HepG2 (cell line): ENCODE measurements at regions not wholly inside any gene's neighbourhood (a gene's known extent, or its start where the extent isn't known, plus 50 kb on each side); places are given as distances from the start of the nearest gene placed in this dataset.

Source experiments
- ATAC-seq: fragments of 200-7000 bp; cut with Tn5 transposase; 3 replicates; pipeline ENCODE4 v1.9.1; 2020; ENCODE audit warnings: mild to moderate bottlenecking, moderate library complexity
- BruUV-seq: library from RNA; stranded (reverse); fragments of 400-500 nt; replicated peaks from 2 replicates; lab custom pipeline; 2021; lab: Mats Ljungman, UMichigan
- CTCF ChIA-PET: fragments of 300-600 bp; formaldehyde crosslinking; extraction: SDS; loops from one replicate; lab custom pipeline; 2021; ENCODE audit warnings: low total read pairs, inconsistent platforms, low intra/inter-chr PET ratio; lab: Yijun Ruan, JAX
- POLR2A ChIA-PET: fragments of 350-600 bp; sonication (Branson Sonifier 250); formaldehyde crosslinking; loops from one replicate; lab custom pipeline; 2020; ENCODE audit warnings: antibody characterized with exemption, inconsistent platforms; lab: Yijun Ruan, JAX
- DNase-seq: peaks from one replicate; pipeline ENCODE4 v3.0.0-alpha.2; 2015; ENCODE audit warnings: low spot score
- FAIRE-seq: peaks from 3 replicates; lab custom pipeline; 2011; peaks lifted over from hg19 to GRCh38; lab: Jason Lieb, UNC
- H2AFZ ChIP-seq: one replicate; pipeline ENCODE4 v1.6.1; 2011; ENCODE audit warnings: low read length, inconsistent platforms
- H3K27ac ChIP-seq: fragments of 300-600 bp; 3 replicates; pipeline ENCODE4 v1.8.0; 2011; ENCODE audit warnings: mixed run types, mild to moderate bottlenecking, mixed read lengths, low read length, inconsistent platforms; ENCODE audit not compliant: insufficient read depth; ENCODE audit errors: extremely low read length
- H3K27me3 ChIP-seq, 2 experiments: fragments of 200-600 bp in 1 of 2; 2 replicates in 1 of 2; 3 replicates in 1 of 2; pipeline versions ENCODE4 v1.6.0 to v1.8.0; 2011; ENCODE audit warnings: low read length in 2 of 2, mild to moderate bottlenecking in 2 of 2, moderate library complexity in 2 of 2, inconsistent platforms in 1 of 2; ENCODE audit not compliant: insufficient read depth in 2 of 2, control insufficient read depth in 1 of 2
- H3K36me3 ChIP-seq, 2 experiments: fragments of 200-600 bp in 1 of 2; replicated peaks in 1 of 2; 2 replicates in 1 of 2; 3 replicates in 1 of 2; pipeline versions ENCODE4 v1.5.1 to v1.8.0; 2011; ENCODE audit warnings: low read length in 2 of 2, inconsistent platforms in 1 of 2; ENCODE audit not compliant: insufficient read depth in 2 of 2, control insufficient read depth in 1 of 2
- H3K4me1 ChIP-seq: 2 replicates; pipeline ENCODE4 v1.5.1; 2012; ENCODE audit warnings: low read length, inconsistent platforms; ENCODE audit not compliant: insufficient read depth
- H3K4me2 ChIP-seq: 2 replicates; pipeline ENCODE4 v1.6.0; 2011; ENCODE audit warnings: low read depth, low read length, inconsistent platforms
- H3K4me3 ChIP-seq, 3 experiments: fragments of 200-600 bp in 1 of 3; sonication (generic), shearing (Covaris generic) in 1 of 3; replicated peaks in 1 of 3; 2 replicates each; pipeline ENCODE4 v1.5.1; 2011 to 2016; ENCODE audit warnings: low read length in 3 of 3, inconsistent platforms in 2 of 3, low read depth in 2 of 3, mild to moderate bottlenecking in 2 of 3, control low read depth in 1 of 3, mixed read lengths in 1 of 3; ENCODE audit not compliant: insufficient read depth in 1 of 3
- H3K79me2 ChIP-seq: one replicate; pipeline ENCODE4 v1.6.1; 2011; ENCODE audit warnings: low read length, inconsistent platforms; ENCODE audit not compliant: insufficient read depth
- H3K9ac ChIP-seq: 2 replicates; pipeline ENCODE4 v1.6.0; 2011; ENCODE audit warnings: mild to moderate bottlenecking, low read depth, low read length, inconsistent platforms; ENCODE audit not compliant: insufficient read depth
- H3K9me3 ChIP-seq: 2 replicates; pipeline ENCODE4 v1.5.1; 2012; ENCODE audit warnings: mild to moderate bottlenecking, low read length
- H4K20me1 ChIP-seq: 2 replicates; pipeline ENCODE4 v1.6.0; 2011; ENCODE audit warnings: inconsistent platforms, mild to moderate bottlenecking, low read length, moderate library complexity; ENCODE audit not compliant: insufficient read depth
- CREBL2 ChIP-seq: sonication (generic); formaldehyde crosslinking; IDR thresholded peaks from 2 replicates; pipeline ENCODE4 v1.8.1; 2023; ENCODE audit warnings: missing genetic modification reagents, mild to moderate bottlenecking, borderline replicate concordance
- DMTF1 ChIP-seq: sonication (generic); formaldehyde crosslinking; IDR thresholded peaks from 2 replicates; pipeline ENCODE4 v1.4.0; 2020; ENCODE audit warnings: mild to moderate bottlenecking, missing genetic modification reagents
- GATA4 ChIP-seq: sonication (generic); IDR thresholded peaks from 2 replicates; pipeline ENCODE4 v1.6.1; 2016; ENCODE audit warnings: antibody characterized with exemption, low read depth, borderline replicate concordance
- HMGA1 ChIP-seq: sonication (generic); formaldehyde crosslinking; conservative IDR thresholded peaks from 2 replicates; pipeline ENCODE4 v1.4.0; 2020; ENCODE audit warnings: missing genetic modification reagents
- NBN ChIP-seq: fragments of 450-650 bp; conservative IDR thresholded peaks from 2 replicates; pipeline ENCODE4 v1.6.1; 2017
- PHF8 ChIP-seq: sonication (generic); formaldehyde crosslinking; IDR thresholded peaks from 2 replicates; pipeline ENCODE4 v1.5.0; 2020; ENCODE audit warnings: missing genetic modification reagents
- PPARG ChIP-seq: conservative IDR thresholded peaks from 2 replicates; pipeline ENCODE4 v1.6.1; 2016; ENCODE audit warnings: missing biosample characterization, missing genetic modification reagents
- RXRA ChIP-seq: sonication (generic); formaldehyde crosslinking; IDR thresholded peaks from 2 replicates; pipeline ENCODE4 v1.5.1; 2020; ENCODE audit warnings: missing genetic modification reagents
- SMYD3 ChIP-seq: sonication (generic); formaldehyde crosslinking; IDR thresholded peaks from 2 replicates; pipeline ENCODE4 v1.8.1; 2023; ENCODE audit warnings: mild to moderate bottlenecking, missing genetic modification reagents
- USF2 ChIP-seq, 2 experiments: sonication (generic) in 1 of 2; formaldehyde crosslinking in 1 of 2; IDR thresholded peaks; 2 replicates each; pipeline versions ENCODE4 v1.5.1 to v1.6.1; 2011 to 2020; ENCODE audit warnings: borderline replicate concordance in 1 of 2, low read depth in 1 of 2, low read length in 1 of 2, mild to moderate bottlenecking in 1 of 2, missing genetic modification reagents in 1 of 2, moderate library complexity in 1 of 2
- ZNF274 ChIP-seq: sonication (generic); formaldehyde crosslinking; IDR thresholded peaks from 2 replicates; pipeline ENCODE4 v1.5.1; 2020; ENCODE audit warnings: mild to moderate bottlenecking, missing genetic modification reagents
- ZNF414 ChIP-seq: sonication (generic); formaldehyde crosslinking; IDR thresholded peaks from 2 replicates; pipeline ENCODE4 v1.5.0; 2020; ENCODE audit warnings: missing genetic modification reagents
- ZNF44 ChIP-seq: sonication (generic); formaldehyde crosslinking; IDR thresholded peaks from 2 replicates; pipeline ENCODE4 v1.5.1; 2020; ENCODE audit warnings: mild to moderate bottlenecking, missing genetic modification reagents
- ZNF652 ChIP-seq: IDR thresholded peaks from 2 replicates; pipeline ENCODE4 v1.6.1; 2016; ENCODE audit warnings: low read depth, borderline replicate concordance
- ZNF839 ChIP-seq: sonication (generic); formaldehyde crosslinking; IDR thresholded peaks from 2 replicates; pipeline ENCODE4 v1.4.0; 2020; ENCODE audit warnings: missing genetic modification reagents, mild to moderate bottlenecking, borderline replicate concordance
- WGBS: methylation state at CpG from one replicate; pipeline ENCODE4 v1.1.6; 2017; ENCODE audit warnings: low lambda C conversion rate; 5-methylcytosine and 5-hydroxymethylcytosine counted together
- in situ Hi-C: cut with HindIII; loops from 2 replicates; pipeline ENCODE4 v1.10.0; 2017; ENCODE audit warnings: low pct_unique_long_range_greater_than_20kb; ENCODE audit not compliant: extremely low pct_ligation_motif_present
- intact Hi-C: fragments of 100-400 bp; cut with micrococcal nuclease; formaldehyde crosslinking; loops from one replicate; pipeline ENCODE4 v1.10.0; 2022; ENCODE audit not compliant: unreplicated experiment

- H4K20me1 ChIP-seq, result no peaks in the 10 kb centered on the region
- DNase-seq (no peak), FAIRE-seq (no peak), ATAC-seq (no peak)
- in situ Hi-C loops, result no loop called here
- H2AFZ ChIP-seq, result no peak overlapping the region
- no peaks in the 10 kb centered on the region for H3K4me1 ChIP-seq
- POLR2A ChIA-PET, result no interaction called here
- no peaks in the 10 kb centered on the region for H3K79me2 ChIP-seq
- H3K27me3 ChIP-seq, result no peaks in the 10 kb centered on the region
- under 1% methylated on average over 3 of the region's 3 CpGs for WGBS
- H3K9me3 ChIP-seq, result peaks cover 84% of the 10 kb centered on the region
- BruUV-seq, result no TSS peak
- TF ChIP-seq CREBL2 (CRISPR knock-in tag) (no peak), GATA4 (no peak), ZNF274 (CRISPR knock-in tag) (no peak), PHF8 (CRISPR knock-in tag) (no peak), DMTF1 (CRISPR knock-in tag) (no peak)
- TF ChIP-seq, all 625 proteins: peak for 0
- Histone ChIP-seq H3K27ac (no peak overlapping the region), H3K36me3 (no peaks in the 10 kb centered on the region), H3K9ac (no peak overlapping the region), H3K4me3 (no peak overlapping the region), H3K4me2 (no peak overlapping the region)
- CTCF ChIA-PET, result no interaction called here
- intact Hi-C loops, result no loop called here
Measured at GRCh38 chr14:27605282-27605681, 1007.4 kb upstream of the NOVA1 start.

GRCh38 chr14:27608377-27608776, 1010.5 kb upstream of the NOVA1 start:
- BruUV-seq, result no TSS peak
- no peak overlapping the region for H3K4me3 ChIP-seq
- H3K4me2 ChIP-seq, result no peak overlapping the region
- intact Hi-C loops (no loop called here), in situ Hi-C loops (no loop called here)
- FAIRE-seq (no peak), ATAC-seq (no peak), DNase-seq (no peak)
- H3K4me1 ChIP-seq, result no peaks in the 10 kb centered on the region
- no peaks in the 10 kb centered on the region for H4K20me1 ChIP-seq
- ChIA-PET POLR2A (no interaction called here), CTCF (no interaction called here)
- H3K27me3 ChIP-seq, result no peaks in the 10 kb centered on the region
- H3K9me3 ChIP-seq, result peaks cover 85% of the 10 kb centered on the region
- WGBS, result 2% methylated on average over 3 of the region's 3 CpGs
- no peak overlapping the region for H2AFZ ChIP-seq
- no peak overlapping the region for H3K27ac ChIP-seq
- no peaks in the 10 kb centered on the region for H3K36me3 ChIP-seq
- no peaks in the 10 kb centered on the region for H3K79me2 ChIP-seq
- H3K9ac ChIP-seq, result no peak overlapping the region
- TF ChIP-seq ZNF44 (CRISPR knock-in tag), result no peak
- no peak for TF ChIP-seq ZNF414
- no peak for TF ChIP-seq NBN
- TF ChIP-seq HMGA1 (CRISPR knock-in tag), result no peak
- no peak for TF ChIP-seq ZNF652 (CRISPR knock-in tag)
- no peak for TF ChIP-seq PPARG (CRISPR knock-in tag)
- TF ChIP-seq SMYD3, result no peak
- no peak for TF ChIP-seq ZNF839 (CRISPR knock-in tag)
- TF ChIP-seq RXRA, result no peak
- TF ChIP-seq USF2 (IDR thresholded peaks at IDR 0.05; ENCODE audit: low read depth, low read length), result no peak
- no peak for TF ChIP-seq USF2 (CRISPR knock-in tag; IDR thresholded peaks at IDR 0.05; ENCODE audit: borderline replicate concordance)
